CD4-positive, alpha-beta T cell treated with Interferon alpha-2 for 1 hour (primary cell): ENCODE measurements at regions not wholly inside any gene's neighbourhood (a gene's known extent, or its start where the extent isn't known, plus 50 kb on each side); places are given as distances from the start of the nearest gene placed in this dataset.

Experiments used
- DNase-seq, 2 donors: peaks; one replicate each; pipeline ENCODE4 v3.0.0-alpha.2; 2020 to 2022

GRCh38 chr18:40577981-40578365 lies 1377.1 kb upstream of the PIK3C3 start:
- no peak for DNase-seq

- DNase-seq, result no peak
Measured at GRCh38 chr18:40577239-40577980, 1377.6 kb upstream of the PIK3C3 start.

- no peak for DNase-seq
Measured at GRCh38 chr18:40576507-40577115, 1378.4 kb upstream of the PIK3C3 start.

GRCh38 chr18:40570615-40571014 lies 1384.4 kb upstream of the PIK3C3 start:
- no peak for DNase-seq

DNA sequence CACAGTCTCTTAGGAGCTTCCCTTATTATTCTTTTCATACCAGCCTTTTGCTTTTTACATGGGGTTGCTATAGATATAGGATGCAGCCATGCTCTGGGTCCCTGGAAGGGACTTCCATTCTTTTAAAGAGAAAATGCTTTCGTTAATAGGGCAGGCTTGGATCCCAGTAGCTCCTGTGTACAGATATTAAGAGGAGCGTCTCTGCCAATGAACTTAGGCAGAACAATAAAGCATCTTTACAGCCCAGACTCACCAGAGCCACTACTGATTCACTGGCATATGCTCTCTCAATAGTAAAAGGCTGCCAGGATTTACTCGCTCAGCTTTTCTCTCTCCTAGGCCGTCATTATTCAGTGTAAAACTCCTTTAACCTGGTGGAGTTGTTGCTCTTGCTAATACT lies 1385.4 kb upstream of the PIK3C3 start:
- no peak for DNase-seq

DNA sequence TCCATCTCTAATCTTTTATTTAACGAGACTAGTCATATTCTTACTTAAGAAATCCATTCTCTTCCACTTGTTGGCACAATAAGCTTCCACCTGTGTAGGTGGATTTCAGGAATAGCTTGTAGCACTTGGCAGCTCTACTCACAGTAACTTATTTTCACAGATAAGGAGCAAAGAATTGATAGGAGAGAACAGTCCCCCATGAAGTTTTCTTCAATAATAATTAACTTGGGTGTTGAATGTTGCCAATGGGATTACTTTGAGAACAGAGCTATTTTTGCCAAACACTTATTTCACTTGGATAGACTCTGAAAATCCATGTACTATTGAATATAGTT lies 1388.6 kb upstream of the PIK3C3 start:
- no peak for DNase-seq

DNA sequence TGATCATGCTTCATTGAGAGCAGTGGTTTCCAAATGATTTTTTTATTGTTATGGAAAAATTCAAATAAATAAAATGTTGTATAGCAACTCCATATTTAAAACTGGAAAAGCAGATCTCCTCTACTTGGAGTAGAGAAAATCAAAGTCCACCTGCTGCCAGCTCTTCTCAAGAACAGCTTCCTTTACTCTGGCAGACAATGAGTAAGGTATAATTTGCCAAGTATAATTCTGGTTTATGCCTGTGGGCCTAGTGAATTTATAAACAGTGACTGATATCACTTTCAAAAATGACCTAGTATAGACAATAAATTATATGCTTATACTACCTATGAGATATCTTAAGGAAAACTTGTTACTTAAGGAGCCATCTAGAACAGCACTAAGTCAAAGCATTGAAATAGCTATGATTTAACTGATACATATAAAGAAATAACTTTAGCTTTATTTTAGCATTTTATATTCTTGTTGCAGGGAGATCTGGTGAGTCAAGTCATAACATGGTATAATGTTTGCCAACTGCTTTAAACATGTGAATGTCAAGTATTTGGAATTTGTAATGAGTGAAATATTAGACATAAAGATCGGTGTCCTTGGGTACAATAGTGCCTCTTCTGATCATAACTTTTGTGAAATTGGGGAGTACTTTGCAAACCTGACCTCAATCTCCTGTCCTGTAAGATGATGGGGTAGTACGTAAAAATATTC lies 1389.1 kb upstream of the PIK3C3 start:
- DNase-seq, result no peak

DNA sequence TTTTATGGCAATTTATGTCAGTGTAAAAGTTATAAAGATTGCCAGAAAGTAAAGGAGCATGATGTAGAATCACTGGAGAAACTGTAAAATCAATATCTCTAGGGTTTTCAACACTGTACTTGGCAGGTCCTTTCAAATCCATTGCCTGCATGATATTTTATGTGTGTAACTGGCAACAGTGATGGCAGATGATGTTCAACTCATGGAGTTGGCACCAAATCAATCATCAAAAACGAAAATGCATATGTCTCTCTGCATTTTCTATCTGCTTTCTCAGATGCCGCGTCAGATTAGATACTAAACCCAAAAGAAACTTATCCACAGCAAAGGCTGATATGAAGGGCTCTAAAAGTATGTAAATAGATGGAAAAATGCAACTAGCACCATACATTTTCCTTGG lies 1395.5 kb upstream of the PIK3C3 start:
- no peak for DNase-seq

DNA sequence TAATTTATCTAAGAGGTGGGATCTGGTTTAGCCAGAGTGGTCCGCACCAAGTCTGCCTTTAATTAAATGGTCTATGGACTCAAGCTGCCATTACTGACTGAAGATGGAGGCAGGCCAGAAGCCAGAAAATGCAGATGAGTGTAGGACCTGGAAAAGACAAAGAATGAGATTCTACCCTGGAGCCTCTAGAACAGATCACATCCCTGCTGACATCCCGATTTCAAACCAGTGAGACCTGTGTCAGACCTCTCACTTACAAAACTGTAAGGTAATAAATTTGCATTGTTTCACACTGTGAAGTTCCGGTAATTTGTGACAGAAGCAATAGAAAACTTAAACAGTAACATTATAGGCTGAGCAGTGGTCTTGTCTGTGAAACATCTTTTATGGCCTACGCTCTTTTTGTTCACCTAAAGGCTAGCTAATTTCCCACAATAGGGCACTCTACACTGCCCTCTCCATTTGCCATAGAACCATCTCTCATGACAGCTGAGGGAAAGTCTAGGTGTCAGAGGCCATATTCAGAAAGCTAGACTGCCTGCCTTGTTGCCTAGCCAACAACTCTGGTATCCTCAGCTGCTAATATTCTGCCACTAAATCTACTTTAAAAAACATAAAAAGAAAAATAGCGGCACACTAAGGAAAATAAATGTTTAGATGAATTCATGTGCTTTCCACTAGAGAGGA lies 1396.2 kb upstream of the PIK3C3 start:
- DNase-seq, result no peak

DNA sequence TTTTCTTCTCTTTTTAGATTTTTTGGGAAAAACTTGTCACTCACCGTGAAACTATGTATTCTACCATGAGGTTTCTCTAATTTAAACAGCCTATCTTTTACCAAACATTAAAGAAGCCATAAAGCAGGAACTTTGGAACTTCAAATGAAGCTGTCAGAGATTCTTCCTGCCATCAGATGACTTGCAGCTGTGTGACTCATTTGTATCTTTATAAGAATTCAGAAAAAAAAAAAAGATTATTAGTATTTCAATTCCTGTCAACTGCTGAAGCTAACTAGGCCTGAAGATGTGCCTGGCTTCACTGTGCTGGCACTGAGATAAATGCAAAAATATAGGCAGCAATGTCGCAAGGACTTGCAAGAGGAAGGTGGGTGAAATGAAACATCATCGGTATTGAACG lies 1399.1 kb upstream of the PIK3C3 start:
- no peak for DNase-seq

GRCh38 chr18:40553029-40553428 lies 1402.0 kb upstream of the PIK3C3 start:
- no peak for DNase-seq

- no peak for DNase-seq
Measured at GRCh38 chr18:40546875-40547274, 1408.2 kb upstream of the PIK3C3 start.

- no peak for DNase-seq
Measured at GRCh38 chr18:40534723-40535122, 1420.3 kb upstream of the PIK3C3 start.

DNA sequence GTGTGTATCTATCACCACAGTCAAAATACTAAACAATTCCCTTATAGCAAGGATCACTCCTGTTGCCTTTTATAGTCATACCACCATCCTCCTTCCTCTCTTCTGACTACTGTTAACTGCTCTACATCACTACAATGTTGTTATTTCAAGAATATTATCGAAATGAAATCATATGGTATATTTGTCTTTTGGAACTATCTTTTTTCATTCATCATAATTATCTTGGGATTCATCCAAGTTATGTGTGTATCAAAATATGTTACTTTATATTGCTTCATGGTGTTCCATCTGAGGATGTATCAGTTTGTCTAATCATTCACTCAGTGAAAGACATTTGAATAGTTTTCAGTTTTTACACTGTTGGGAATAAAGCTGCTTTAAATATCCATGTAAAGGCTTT lies 1423.0 kb upstream of the PIK3C3 start:
- no peak for DNase-seq

GRCh38 chr18:40531051-40531450 lies 1424.0 kb upstream of the PIK3C3 start:
- DNase-seq, result no peak

GRCh38 chr18:40529478-40529877 lies 1425.6 kb upstream of the PIK3C3 start:
- DNase-seq, result no peak

DNA sequence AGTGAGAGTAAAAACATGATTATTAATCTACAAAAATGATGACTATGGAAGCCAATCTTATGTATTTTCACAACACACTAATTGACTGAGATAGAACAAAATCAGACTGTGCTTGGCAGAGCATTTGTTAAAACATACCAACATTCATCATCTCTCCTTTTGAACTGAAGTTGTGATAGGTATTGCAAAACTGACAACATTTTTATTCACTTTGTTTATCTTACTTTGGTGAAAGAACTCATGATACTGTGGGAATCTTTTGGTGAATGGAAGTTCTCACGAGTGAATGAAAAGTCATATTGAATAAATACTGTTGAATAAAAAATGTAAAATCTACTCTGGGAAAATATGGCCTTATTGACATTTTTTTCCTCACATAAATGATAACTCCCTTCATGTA lies 1430.2 kb upstream of the PIK3C3 start:
- no peak for DNase-seq

- DNase-seq, result no peak
Measured at GRCh38 chr18:40523287-40523686, 1431.7 kb upstream of the PIK3C3 start.

DNA sequence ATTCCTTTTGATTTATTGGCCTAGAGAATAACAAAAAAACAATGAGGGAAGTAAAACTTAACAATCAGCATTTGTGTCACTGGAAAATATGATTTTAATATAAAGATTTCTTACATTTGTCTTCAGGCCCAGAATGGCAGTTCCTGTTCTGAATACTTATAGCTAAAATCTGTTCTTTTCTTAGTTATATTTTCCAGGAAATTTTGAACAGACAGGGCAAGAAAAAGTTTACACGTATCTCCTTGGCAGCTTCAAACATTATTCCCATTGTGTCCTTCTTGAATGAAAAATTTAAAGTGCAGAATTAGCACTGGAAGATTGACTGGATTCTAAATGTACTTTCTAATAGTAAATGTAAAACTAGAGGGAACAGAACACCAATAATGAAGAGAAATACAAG lies 1454.0 kb upstream of the PIK3C3 start:
- DNase-seq, result no peak

DNA sequence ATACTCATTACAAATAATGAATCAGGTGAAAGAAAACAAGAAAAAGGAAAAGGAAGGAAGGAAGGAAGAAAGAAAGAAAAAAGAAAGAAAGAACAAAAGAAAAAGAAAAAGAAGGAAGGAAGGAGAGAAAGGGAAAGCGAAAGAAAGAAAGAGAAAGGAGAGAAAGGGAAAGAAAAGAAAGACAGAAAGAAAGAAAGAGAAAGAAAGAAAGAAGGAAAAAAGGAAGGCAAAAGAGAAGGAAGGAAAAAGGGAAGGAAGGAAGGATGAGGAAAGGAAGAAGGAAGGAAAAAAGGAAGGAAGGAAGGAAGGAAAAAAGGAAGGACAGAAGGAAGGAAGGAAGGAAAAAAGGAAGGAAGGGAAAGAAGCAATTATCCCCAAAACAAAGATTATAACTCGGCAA lies 1460.4 kb upstream of the PIK3C3 start:
- DNase-seq, result no peak

DNA sequence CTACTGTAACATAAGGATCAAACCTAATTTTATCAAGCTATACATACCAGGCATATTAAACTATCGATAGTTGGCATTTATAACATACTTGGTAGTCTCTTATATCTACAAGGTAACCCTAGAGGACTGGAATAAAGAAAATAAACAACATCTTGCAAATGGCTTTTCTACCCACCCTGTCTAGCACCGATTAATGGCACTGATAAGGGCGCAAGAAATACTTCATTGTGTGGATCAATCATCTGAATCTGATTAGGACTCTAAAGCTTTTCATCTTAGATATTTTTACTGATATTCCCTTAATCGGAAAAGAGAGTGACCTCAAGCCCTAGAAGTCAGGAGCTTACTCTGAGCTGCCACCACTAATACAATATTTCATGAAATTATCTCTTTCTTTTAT lies 1461.7 kb upstream of the PIK3C3 start:
- no peak for DNase-seq

GRCh38 chr18:40489301-40489700 lies 1465.7 kb upstream of the PIK3C3 start:
- no peak for DNase-seq

DNA sequence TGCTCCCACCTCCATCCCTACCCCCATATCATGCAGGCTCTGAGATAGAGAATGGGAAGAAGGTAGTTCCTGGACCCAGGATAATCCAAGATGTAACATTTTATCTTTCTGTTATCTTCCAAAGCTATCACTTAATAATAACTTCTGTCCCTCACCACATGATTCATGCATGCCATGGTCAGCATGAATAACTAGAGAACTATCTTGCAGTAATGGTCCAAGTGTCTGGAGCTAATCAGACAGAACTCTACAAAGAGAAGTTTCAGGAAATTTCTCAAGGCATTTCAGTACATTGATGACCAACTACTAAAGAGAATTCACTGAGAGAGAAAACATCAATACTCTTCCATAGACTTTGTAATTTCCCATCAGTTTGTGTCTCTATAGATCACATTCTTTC lies 1469.7 kb upstream of the PIK3C3 start:
- DNase-seq, result no peak
